ENCODE measurements at regions not wholly inside any gene's neighbourhood (a gene's known extent, or its start where the extent isn't known, plus 50 kb on each side); places are given as distances from the start of the nearest gene placed in this dataset.

- H3K36me3 ChIP-seq = no peaks in the 10 kb centered on the region
- no peak for TF ChIP-seq POLR2A (IDR thresholded peaks at IDR 0.05)
- no peak for TF ChIP-seq POLR2AphosphoS5 (IDR thresholded peaks at IDR 0.05)
- TF ChIP-seq CTCF (IDR thresholded peaks at IDR 0.05 in 8 of 11, conservative IDR thresholded peaks at IDR 0.05 in 3 of 11) = no peak
- intact Hi-C loops (cut with DNase I; ENCODE audit: low total_unique reads) = no loop called here
Measured at GRCh38 chr14:65794674-65795279, 382.2 kb downstream of the FUT8 start.

GRCh38 chr14:65798216-65798615 lies 385.7 kb downstream of the FUT8 start:
- intact Hi-C loops (cut with DNase I; ENCODE audit: low total_unique reads) = no loop called here
- no peak overlapping the region for H3K4me3 ChIP-seq
- peaks cover 0 to 4% (median 0%) of the 10 kb centered on the region in 8 donors for H3K9me3 ChIP-seq
- H3K36me3 ChIP-seq = no peaks in the 10 kb centered on the region
- H3K27ac ChIP-seq = no peak overlapping the region
- TF ChIP-seq POLR2AphosphoS5 (IDR thresholded peaks at IDR 0.05) = no peak
- TF ChIP-seq POLR2A (IDR thresholded peaks at IDR 0.05) = no peak
- no peak for TF ChIP-seq CTCF (IDR thresholded peaks at IDR 0.05 in 8 of 11, conservative IDR thresholded peaks at IDR 0.05 in 3 of 11)
- H3K4me1 ChIP-seq = no peaks in the 10 kb centered on the region
- no peaks in the 10 kb centered on the region for H3K27me3 ChIP-seq (replicated peaks in 1 of 7)
- no peak for DNase-seq
- 83 to 89% (median 86%) methylated on average over 8 of the region's 8 CpGs for WGBS, 5 donors

More at GRCh38 chr14:65794674-65795279, 382.2 kb downstream of the FUT8 start:
- 73 to 89% (median 87%) methylated on average over 6 of the region's 6 CpGs for WGBS, 5 donors
- Histone ChIP-seq H3K27ac (no peak overlapping the region), H3K27me3 (replicated peaks in 1 of 7) (no peaks in the 10 kb centered on the region), H3K4me1 (peaks cover 0 to 5% (median 0%) of the 10 kb centered on the region in 6 donors), H3K4me3 (no peak overlapping the region), H3K9me3 (no peaks in the 10 kb centered on the region)
- DNase-seq = no peak

GRCh38 chr14:65800694-65801093 lies 388.2 kb downstream of the FUT8 start:
- Histone ChIP-seq H3K27ac (no peak overlapping the region), H3K27me3 (replicated peaks in 1 of 7) (no peaks in the 10 kb centered on the region), H3K4me1 (no peaks in the 10 kb centered on the region), H3K4me3 (no peak overlapping the region), H3K9me3 (peaks cover 0 to 4% (median 0%) of the 10 kb centered on the region in 8 donors), H3K36me3 (no peaks in the 10 kb centered on the region)
- no peak for DNase-seq
- TF ChIP-seq POLR2A (IDR thresholded peaks at IDR 0.05) (no peak), CTCF (IDR thresholded peaks at IDR 0.05 in 8 of 11, conservative IDR thresholded peaks at IDR 0.05 in 3 of 11) (no peak), POLR2AphosphoS5 (IDR thresholded peaks at IDR 0.05) (no peak)
- 90 to 93% (median 93%) methylated on average over 6 of the region's 6 CpGs for WGBS, 5 donors
- intact Hi-C loops (cut with DNase I; ENCODE audit: low total_unique reads) = no loop called here

GRCh38 chr14:65802196-65802595 lies 389.7 kb downstream of the FUT8 start:
- WGBS, 5 donors = 77 to 91% (median 86%) methylated on average over 2 of the region's 2 CpGs
- Histone ChIP-seq H3K4me3 (no peak overlapping the region), H3K27ac (no peak overlapping the region), H3K4me1 (no peaks in the 10 kb centered on the region), H3K36me3 (no peaks in the 10 kb centered on the region), H3K27me3 (replicated peaks in 1 of 7) (no peaks in the 10 kb centered on the region), H3K9me3 (peaks cover 0 to 4% (median 0%) of the 10 kb centered on the region in 8 donors)
- intact Hi-C loops (cut with DNase I; ENCODE audit: low total_unique reads) = no loop called here
- no peak for DNase-seq
- no peak for TF ChIP-seq POLR2A (IDR thresholded peaks at IDR 0.05)
- TF ChIP-seq CTCF (IDR thresholded peaks at IDR 0.05 in 8 of 11, conservative IDR thresholded peaks at IDR 0.05 in 3 of 11) = no peak
